Effector memory CD8-positive, alpha-beta T cell (primary cell): ENCODE measurements at regions not wholly inside any gene's neighbourhood (a gene's known extent, or its start where the extent isn't known, plus 50 kb on each side); places are given as distances from the start of the nearest gene placed in this dataset.

ENCODE experiments used
- ATAC-seq: fragments of 150-1000 bp; cut with Tn5 transposase; replicated peaks from 2 replicates; pipeline ENCODE4 v1.10.0; 2021; ENCODE audit warnings: mild to moderate bottlenecking, moderate library complexity
- DNase-seq, 3 experiments: peaks; one replicate each; pipeline ENCODE4 v3.0.0; 2021
- H3K27ac Mint-ChIP-seq, 2 donors: one replicate each; pipeline ENCODE4 v1.8.0; 2022; ENCODE audit warnings: mild to moderate bottlenecking in 2 of 2, mixed read lengths in 2 of 2, moderate library complexity in 2 of 2
- H3K27me3 Mint-ChIP-seq, 2 donors: one replicate each; pipeline ENCODE4 v1.8.0; 2022; ENCODE audit warnings: mixed read lengths in 2 of 2
- H3K36me3 Mint-ChIP-seq: one replicate; pipeline ENCODE4 v1.8.0; 2022; ENCODE audit warnings: mild to moderate bottlenecking, moderate library complexity, mixed read lengths; ENCODE audit not compliant: insufficient read depth
- H3K4me1 Mint-ChIP-seq, 2 donors: one replicate each; pipeline ENCODE4 v1.8.0; 2022; ENCODE audit warnings: low read depth in 2 of 2, mixed read lengths in 2 of 2
- H3K4me3 Mint-ChIP-seq, 2 donors: one replicate each; pipeline ENCODE4 v1.8.0; 2022; ENCODE audit warnings: mild to moderate bottlenecking in 2 of 2, mixed read lengths in 2 of 2, moderate library complexity in 2 of 2
- H3K9me3 Mint-ChIP-seq, 2 donors: one replicate each; pipeline ENCODE4 v1.8.0; 2022; ENCODE audit warnings: mixed read lengths in 2 of 2

DNA sequence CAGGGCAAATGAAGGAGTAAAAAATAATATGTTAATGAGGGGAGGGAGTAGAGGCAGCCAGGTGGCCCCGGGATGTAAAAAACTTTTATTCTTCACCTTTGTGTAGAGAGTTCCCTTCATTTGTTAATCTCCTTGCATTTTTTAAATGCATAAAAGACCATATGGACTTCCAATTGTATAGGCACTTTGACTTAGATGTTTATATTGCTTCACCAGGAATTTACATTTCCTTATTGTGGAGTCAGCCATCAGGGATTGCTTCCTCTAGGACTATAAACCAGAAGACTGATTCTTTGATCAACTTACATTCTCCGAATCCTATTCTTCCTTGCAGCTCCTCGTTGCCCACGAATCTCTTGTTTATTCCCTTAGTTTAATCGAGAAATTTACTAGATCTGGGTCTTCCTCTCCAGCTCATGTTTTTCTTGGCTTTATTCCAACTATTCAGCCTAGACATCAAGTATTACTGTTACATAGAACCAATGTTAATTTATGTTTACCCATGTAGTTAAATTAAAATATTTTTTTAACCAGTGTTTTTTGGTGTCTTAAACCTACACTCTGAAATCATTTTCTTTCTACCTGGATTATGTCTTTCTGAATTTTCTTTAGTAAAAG, 1187.0 kb upstream of the SLC10A2 start:
- H3K4me1 Mint-ChIP-seq: no peaks in the 10 kb centered on the region
- H3K27ac Mint-ChIP-seq: no peak overlapping the region
- no peak overlapping the region for H3K4me3 Mint-ChIP-seq
- H3K36me3 Mint-ChIP-seq: no peaks in the 10 kb centered on the region
- DNase-seq: no peak
- H3K27me3 Mint-ChIP-seq: no peaks in the 10 kb centered on the region
- ATAC-seq: no peak
- H3K9me3 Mint-ChIP-seq: peaks cover 0 to 9% of the 10 kb centered on the region in 2 donors

DNA sequence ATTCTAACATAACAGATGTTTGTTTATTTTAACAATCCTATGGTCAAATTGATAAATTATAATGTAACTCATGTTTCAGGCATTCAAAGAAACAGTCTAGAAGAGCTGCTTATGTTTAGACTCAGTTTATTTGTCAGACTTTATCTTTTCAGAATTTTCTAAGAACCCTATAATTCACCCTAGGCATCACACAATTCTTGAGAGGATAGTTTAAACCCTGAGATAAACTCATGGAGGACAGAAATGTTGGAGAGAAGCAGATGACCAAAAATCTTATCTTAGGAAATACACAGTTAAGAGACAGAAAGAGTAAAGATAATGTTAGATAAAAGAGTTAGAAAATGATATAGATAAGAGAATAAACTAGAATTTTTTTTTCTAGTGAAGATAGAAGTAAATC, 1185.7 kb upstream of the SLC10A2 start:
- Mint-ChIP-seq H3K27me3 (no peaks in the 10 kb centered on the region), H3K9me3 (peaks cover 0 to 9% of the 10 kb centered on the region in 2 donors), H3K4me1 (no peaks in the 10 kb centered on the region), H3K36me3 (no peaks in the 10 kb centered on the region), H3K4me3 (no peak overlapping the region), H3K27ac (no peak overlapping the region)
- no peak for DNase-seq
- ATAC-seq: no peak

DNA sequence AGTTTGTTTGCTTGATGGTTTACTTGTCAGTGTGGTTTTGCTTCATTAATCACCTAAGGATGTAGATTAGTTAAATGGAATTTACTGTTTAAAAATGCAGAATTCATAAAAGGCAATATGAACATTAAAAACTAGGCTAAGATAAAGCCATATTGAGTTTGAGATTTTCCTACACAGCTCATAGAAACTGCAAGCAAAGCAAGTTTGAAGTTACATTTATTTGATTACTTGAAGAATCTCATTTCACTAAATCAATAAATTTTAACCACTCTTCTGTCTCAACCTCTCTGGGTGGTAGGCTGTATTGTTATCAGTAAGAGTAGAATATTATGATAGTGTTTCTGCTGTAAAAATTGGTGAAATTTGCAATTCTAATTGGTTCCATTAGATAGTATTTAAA, 1180.7 kb upstream of the SLC10A2 start:
- Mint-ChIP-seq H3K36me3 (no peaks in the 10 kb centered on the region), H3K27ac (no peak overlapping the region), H3K4me1 (no peaks in the 10 kb centered on the region), H3K27me3 (no peaks in the 10 kb centered on the region), H3K9me3 (peaks cover 0 to 2% of the 10 kb centered on the region in 2 donors), H3K4me3 (no peak overlapping the region)
- DNase-seq (no peak), ATAC-seq (no peak)

DNA sequence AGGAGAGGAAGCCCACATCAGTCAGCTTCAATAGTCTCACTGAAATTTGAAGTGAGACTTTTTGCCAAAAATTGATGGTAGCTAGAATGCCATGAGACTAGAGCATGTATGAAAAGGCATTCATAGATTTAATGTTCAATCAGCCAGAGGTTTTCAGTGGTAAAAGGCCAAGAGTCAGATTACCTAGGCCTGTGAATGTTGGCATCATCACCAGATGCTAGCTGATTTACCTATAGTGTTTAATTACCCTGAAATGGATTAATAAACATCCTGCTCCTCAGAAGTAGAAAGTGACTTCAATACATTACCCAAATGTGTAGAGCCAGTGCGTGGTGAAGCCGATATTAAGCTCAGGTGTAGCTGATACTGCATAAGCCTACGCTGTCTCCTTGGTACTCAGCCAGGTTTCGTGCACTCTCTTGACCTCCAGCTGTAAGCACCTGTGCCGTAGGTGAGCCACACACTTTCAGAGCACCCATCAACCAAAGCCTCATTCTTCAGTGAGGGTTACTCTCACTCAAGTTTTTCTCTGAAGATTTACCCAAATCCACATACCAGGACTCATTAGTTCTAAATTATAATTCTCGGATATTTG, 1140.3 kb upstream of the SLC10A2 start:
- Mint-ChIP-seq H3K4me1 (no peaks in the 10 kb centered on the region), H3K9me3 (peaks cover 4 to 22% of the 10 kb centered on the region in 2 donors), H3K4me3 (no peak overlapping the region), H3K27ac (no peak overlapping the region), H3K36me3 (no peaks in the 10 kb centered on the region), H3K27me3 (no peaks in the 10 kb centered on the region)
- ATAC-seq: no peak
- no peak for DNase-seq

DNA sequence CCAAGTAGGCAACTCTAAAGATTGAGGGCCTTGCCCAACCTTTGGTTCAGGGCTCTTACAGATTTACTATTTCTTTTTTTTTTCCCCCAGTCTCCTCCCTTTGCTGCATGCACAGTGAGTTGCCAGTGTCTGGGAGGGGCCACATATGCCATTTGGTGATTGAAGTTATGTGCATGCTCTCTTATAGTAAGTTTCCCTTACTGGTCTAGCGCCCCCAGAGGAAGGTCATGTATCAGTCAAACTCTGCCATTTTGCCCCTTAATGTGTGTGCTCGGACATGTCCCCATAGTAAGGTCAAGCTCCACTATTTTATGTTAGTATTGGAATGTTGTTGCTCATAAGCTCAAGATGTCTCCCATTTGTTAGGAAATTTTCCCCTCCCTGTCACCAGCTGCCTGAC, 1138.0 kb upstream of the SLC10A2 start:
- Mint-ChIP-seq H3K4me3 (no peak overlapping the region), H3K4me1 (no peaks in the 10 kb centered on the region), H3K9me3 (peaks cover 4 to 22% of the 10 kb centered on the region in 2 donors), H3K27ac (no peak overlapping the region), H3K27me3 (no peaks in the 10 kb centered on the region), H3K36me3 (no peaks in the 10 kb centered on the region)
- DNase-seq: no peak
- no peak for ATAC-seq

DNA sequence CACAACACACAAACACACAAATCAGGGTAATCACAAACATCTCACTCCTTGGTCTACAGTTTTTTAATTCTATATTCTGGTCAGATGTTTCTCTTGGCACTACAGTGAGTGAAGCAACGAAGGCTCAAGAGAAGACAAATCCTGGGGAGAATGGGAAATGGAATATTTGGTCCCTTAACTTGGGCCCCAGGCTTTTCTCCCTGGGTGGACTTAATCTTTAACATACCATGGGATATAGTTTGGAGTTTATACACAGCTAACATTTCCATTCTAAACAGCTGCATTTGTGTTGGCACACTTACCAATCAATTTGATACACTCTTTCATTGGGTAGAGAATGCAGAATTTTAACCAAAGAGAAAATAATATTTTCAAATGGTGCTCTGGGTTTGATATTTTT, 1132.6 kb upstream of the SLC10A2 start:
- no peak overlapping the region for H3K4me3 Mint-ChIP-seq
- no peaks in the 10 kb centered on the region for H3K4me1 Mint-ChIP-seq
- ATAC-seq: no peak
- peaks cover 2 to 6% of the 10 kb centered on the region in 2 donors for H3K9me3 Mint-ChIP-seq
- DNase-seq: no peak
- H3K36me3 Mint-ChIP-seq: no peaks in the 10 kb centered on the region
- no peaks in the 10 kb centered on the region for H3K27me3 Mint-ChIP-seq
- no peak overlapping the region for H3K27ac Mint-ChIP-seq

DNA sequence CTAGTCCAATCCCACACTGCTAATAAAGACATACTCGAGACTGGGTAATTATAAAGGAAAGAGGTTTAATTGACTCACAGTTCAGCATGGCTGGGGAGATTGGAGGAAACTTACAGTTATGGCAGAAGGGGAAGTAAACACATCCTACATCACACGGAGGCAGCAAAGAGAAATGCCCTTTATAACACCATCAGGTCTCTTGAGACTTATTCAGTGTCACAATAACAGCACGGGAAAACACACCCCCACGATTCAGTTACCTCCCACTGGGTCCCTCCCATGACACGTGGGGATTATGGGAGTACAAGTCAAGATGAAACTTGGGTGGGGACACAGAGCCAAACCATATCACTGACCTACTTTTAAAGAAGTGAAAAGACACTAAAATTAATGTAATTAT, 1130.4 kb upstream of the SLC10A2 start:
- Mint-ChIP-seq H3K9me3 (peaks cover 5 to 7% of the 10 kb centered on the region in 2 donors), H3K4me1 (no peaks in the 10 kb centered on the region), H3K27ac (no peak overlapping the region), H3K27me3 (no peaks in the 10 kb centered on the region), H3K4me3 (no peak overlapping the region), H3K36me3 (no peaks in the 10 kb centered on the region)
- DNase-seq (no peak), ATAC-seq (no peak)

DNA sequence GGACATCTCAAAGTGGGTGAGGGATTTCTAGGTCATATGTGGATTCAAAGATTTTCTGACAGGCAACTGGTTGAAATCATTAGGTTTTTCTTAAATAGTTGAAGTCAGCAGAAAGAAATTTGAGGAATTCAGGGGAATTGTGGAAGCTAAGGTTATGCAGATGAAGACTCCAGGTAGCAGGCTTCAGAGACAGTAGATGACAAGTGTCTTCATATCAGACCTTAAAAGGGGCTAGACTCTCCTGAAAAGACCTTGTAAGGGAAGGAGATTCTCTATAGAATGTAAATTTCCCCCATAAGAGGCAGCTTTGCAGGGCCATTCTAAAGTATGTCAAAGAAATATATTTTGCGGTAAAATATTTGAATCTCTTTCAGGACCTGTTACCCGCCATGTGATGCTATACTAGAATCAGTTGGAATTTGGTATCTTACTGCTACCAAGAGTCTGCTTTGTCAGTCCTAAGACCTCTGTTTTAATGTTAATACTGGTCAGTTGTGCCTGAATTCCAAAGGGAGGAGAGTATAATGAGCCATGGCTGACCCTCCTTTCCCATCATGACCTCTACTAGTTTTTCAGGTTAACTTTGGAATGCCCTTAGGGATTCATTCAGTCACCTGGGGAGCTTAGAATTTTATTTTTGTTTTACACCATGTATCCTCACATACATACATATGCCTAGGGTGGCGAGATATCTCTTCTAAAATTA, 1115.5 kb upstream of the SLC10A2 start:
- H3K27ac Mint-ChIP-seq: no peak overlapping the region
- no peak for DNase-seq
- H3K4me1 Mint-ChIP-seq: no peaks in the 10 kb centered on the region
- H3K4me3 Mint-ChIP-seq: no peak overlapping the region
- peaks cover 0 to 11% of the 10 kb centered on the region in 2 donors for H3K9me3 Mint-ChIP-seq
- H3K36me3 Mint-ChIP-seq: peaks cover under 1% of the 10 kb centered on the region
- no peak for ATAC-seq
- no peaks in the 10 kb centered on the region for H3K27me3 Mint-ChIP-seq

DNA sequence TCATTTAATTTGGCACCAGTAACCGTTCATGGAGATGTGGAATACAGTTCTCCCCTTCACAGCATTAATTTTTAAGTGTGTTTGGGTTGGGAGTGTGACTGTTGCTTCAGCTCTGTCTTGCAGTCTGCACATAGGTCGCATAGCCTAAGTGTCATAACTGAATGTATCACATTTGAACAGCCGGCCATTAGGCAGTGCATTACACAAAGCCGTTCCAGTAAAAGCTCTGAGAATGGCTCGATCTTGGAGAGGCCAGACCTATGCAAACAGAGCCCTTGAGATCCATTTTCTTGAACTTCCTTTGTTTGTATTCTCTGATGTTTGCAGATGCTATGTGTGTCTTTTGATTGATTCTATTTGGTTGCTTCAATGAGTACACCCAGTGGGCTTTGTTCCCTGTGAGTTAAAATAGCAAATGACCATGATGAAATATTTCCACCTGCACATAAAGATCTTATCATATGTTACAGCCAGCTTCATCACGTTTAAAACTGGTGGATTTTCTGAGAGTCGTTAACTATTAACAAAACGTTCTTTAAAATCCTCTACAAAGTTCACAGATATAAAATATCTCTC, 1104.9 kb upstream of the SLC10A2 start:
- Mint-ChIP-seq H3K9me3 (peaks cover 6 to 9% of the 10 kb centered on the region in 2 donors), H3K36me3 (no peaks in the 10 kb centered on the region), H3K4me3 (no peak overlapping the region), H3K4me1 (no peaks in the 10 kb centered on the region), H3K27ac (no peak overlapping the region), H3K27me3 (no peaks in the 10 kb centered on the region)
- no peak for DNase-seq
- no peak for ATAC-seq

DNA sequence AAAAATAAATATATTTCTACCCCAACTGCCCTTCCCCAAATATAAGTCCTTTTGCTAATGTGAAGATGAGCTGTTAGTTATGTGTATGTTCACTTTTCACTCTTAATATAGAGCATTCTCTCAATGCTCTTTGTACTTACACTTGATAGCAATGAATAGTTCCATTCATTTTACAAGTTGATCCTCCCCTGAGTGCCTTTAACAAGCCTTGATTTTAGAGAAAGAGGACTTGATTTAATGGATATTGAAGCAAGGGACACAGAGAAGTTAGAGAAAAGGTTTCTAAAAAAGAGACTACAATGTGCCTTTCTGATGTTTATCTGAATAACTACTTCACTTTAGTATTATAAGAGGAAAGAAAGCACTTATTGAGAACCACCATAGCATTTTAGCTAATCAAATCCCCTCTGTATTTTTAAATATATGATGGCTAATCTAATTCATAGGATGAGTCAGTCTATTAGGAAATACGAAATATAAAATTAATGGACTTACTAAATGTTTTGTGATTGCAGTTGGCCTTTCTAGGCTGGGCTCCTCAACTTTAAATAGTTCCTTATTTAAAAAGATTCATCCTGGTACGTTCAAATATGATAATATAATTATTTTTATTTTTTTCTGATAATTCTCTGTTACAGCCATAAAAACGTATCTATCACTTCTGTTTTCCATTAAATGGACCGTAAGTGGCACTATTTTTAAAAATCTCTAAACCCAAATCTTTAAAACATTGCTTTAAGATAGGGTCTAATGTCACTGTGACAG, 1097.8 kb upstream of the SLC10A2 start:
- H3K36me3 Mint-ChIP-seq: no peaks in the 10 kb centered on the region
- H3K4me3 Mint-ChIP-seq: no peak overlapping the region
- ATAC-seq: no peak
- no peak for DNase-seq
- no peaks in the 10 kb centered on the region for H3K27me3 Mint-ChIP-seq
- H3K9me3 Mint-ChIP-seq: peaks cover 5 to 11% of the 10 kb centered on the region in 2 donors
- no peaks in the 10 kb centered on the region for H3K4me1 Mint-ChIP-seq
- H3K27ac Mint-ChIP-seq: no peak overlapping the region

DNA sequence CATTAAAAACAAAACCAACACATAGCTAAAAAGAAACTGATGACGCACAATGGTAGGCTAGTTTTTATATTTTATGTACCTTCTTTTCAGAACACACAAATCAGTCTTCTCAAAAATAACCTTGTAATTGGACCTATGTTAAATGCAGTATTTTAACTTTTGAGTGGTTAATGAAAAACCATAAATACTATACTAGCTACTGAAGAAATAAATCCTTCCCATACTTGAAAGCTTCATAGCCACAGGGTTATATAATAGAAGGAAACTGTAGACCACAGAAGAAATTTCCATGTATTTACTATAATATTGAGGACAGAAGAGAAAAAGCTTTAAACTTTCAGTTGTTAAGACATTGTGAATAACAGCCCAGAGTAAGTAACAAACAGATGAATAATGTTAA, 1094.3 kb upstream of the SLC10A2 start:
- no peak for ATAC-seq
- Mint-ChIP-seq H3K36me3 (no peaks in the 10 kb centered on the region), H3K4me3 (no peak overlapping the region), H3K4me1 (no peaks in the 10 kb centered on the region), H3K9me3 (peaks cover 4 to 7% of the 10 kb centered on the region in 2 donors), H3K27me3 (no peaks in the 10 kb centered on the region), H3K27ac (no peak overlapping the region)
- DNase-seq: no peak

DNA sequence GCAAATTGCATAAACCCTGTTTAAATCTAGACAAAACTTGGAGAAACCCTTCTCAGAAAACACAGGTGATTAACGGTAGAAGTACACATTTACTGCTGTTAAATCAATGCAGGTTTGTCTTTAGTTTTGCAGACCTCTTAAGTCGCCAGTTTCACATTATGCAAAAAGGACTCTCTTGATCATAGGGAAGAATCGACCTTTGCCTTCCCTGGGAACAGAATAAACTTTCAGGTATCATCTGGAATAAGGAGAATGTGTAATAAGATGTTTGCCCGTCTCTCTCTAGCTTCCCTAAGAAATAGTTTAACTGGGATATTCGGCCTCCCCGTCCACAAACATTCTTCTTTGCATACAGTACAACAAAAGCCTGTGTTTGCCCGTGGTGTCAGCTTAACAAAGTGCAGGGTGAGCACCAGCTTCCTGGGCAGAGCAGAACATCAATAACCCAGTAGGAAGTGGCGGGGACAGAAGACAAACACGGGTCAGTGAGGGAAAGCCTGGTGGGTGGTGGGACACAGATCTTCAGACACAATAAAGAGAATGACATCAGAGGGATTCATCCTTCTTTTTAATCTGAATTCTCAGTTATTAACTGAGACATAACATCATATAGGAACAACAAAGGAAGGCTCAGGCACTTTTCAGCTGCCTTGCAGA, 1077.7 kb upstream of the SLC10A2 start:
- ATAC-seq (no peak), DNase-seq (no peak)
- H3K36me3 Mint-ChIP-seq: no peaks in the 10 kb centered on the region
- H3K4me3 Mint-ChIP-seq: no peak overlapping the region
- peaks cover 7 to 9% of the 10 kb centered on the region in 2 donors for H3K9me3 Mint-ChIP-seq
- no peak overlapping the region for H3K27ac Mint-ChIP-seq
- H3K4me1 Mint-ChIP-seq: no peaks in the 10 kb centered on the region
- no peaks in the 10 kb centered on the region for H3K27me3 Mint-ChIP-seq

DNA sequence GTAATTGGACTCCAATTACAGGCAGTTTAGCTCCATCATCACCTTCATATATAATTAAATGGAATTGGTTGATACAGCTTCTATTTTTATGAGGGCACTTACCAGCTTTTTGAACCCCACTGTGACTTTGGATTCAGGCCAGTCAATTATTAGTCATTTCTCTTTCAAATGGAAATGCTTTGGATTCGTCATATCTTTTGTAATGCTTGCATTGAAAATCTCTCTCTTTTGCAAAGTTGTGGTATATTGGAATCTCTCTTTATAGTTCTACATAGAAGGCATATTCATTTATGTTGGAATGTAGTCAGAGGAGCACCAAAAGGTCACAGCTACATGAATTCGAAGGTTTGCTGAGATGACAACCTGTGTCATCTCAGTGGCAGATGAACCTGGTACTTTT, 1074.3 kb upstream of the SLC10A2 start:
- Mint-ChIP-seq H3K36me3 (no peaks in the 10 kb centered on the region), H3K4me3 (no peak overlapping the region), H3K4me1 (no peaks in the 10 kb centered on the region), H3K27ac (no peak overlapping the region), H3K9me3 (peaks cover 0 to 8% of the 10 kb centered on the region in 2 donors), H3K27me3 (no peaks in the 10 kb centered on the region)
- ATAC-seq: no peak
- DNase-seq: no peak
